CD1c-positive myeloid dendritic cell (primary cell): ENCODE measurements at regions not wholly inside any gene's neighbourhood (a gene's known extent, or its start where the extent isn't known, plus 50 kb on each side); places are given as distances from the start of the nearest gene placed in this dataset.
A peak's percentile ranks its signal among the peaks of the same experiment; 100 is the strongest.

Experiments
- DNase-seq: peaks from one replicate; pipeline ENCODE4 v3.0.0-alpha.2; 2016; ENCODE audit errors: extremely low spot score

- DNase-seq: no peak
Observed at GRCh38 chr1:14039582-14040430, 339.8 kb downstream of the PRDM2 start.

- DNase-seq: no peak
Observed at GRCh38 chr1:14049965-14050364, 350.0 kb downstream of the PRDM2 start.

GRCh38 chr1:14055442-14056223 is 355.6 kb downstream of the PRDM2 start:
- no peak for DNase-seq

- no peak for DNase-seq
Observed at GRCh38 chr1:14057640-14058039, 357.7 kb downstream of the PRDM2 start.

- DNase-seq: no peak
Observed at GRCh38 chr1:14061204-14061603, 361.2 kb downstream of the PRDM2 start.

- no peak for DNase-seq
Observed at GRCh38 chr1:14061722-14062121, 361.7 kb downstream of the PRDM2 start.

- no peak for DNase-seq
Observed at GRCh38 chr1:14062669-14063068, 362.7 kb downstream of the PRDM2 start.

GRCh38 chr1:14064649-14065442 is 364.9 kb downstream of the PRDM2 start:
- DNase-seq: no peak

GRCh38 chr1:14065486-14065885 is 365.5 kb downstream of the PRDM2 start:
- DNase-seq: no peak

GRCh38 chr1:14067036-14067435 is 367.0 kb downstream of the PRDM2 start:
- no peak for DNase-seq

- DNase-seq: no peak
Observed at GRCh38 chr1:14067711-14068110, 367.7 kb downstream of the PRDM2 start.

GRCh38 chr1:14071581-14071980 is 371.6 kb downstream of the PRDM2 start:
- DNase-seq: no peak

- DNase-seq: no peak
Observed at GRCh38 chr1:14080653-14081052, 380.7 kb downstream of the PRDM2 start.

GRCh38 chr1:14082331-14082730 is 382.3 kb downstream of the PRDM2 start:
- no peak for DNase-seq

GRCh38 chr1:14083277-14083676 is 383.3 kb downstream of the PRDM2 start:
- DNase-seq: no peak

- no peak for DNase-seq
Observed at GRCh38 chr1:14083706-14084105, 383.7 kb downstream of the PRDM2 start.

- DNase-seq: no peak
Observed at GRCh38 chr1:14090062-14090461, 390.1 kb downstream of the PRDM2 start.

GRCh38 chr1:14090531-14090930 is 390.5 kb downstream of the PRDM2 start:
- no peak for DNase-seq

- DNase-seq: peak; percentile 2
Observed at GRCh38 chr1:14094611-14095400, 394.8 kb downstream of the PRDM2 start.

GRCh38 chr1:14098294-14098913 is 398.4 kb downstream of the PRDM2 start:
- DNase-seq: no peak

- no peak for DNase-seq
Observed at GRCh38 chr1:14100444-14100843, 400.5 kb downstream of the PRDM2 start.
